GM23248 (cell line): ENCODE measurements at regions not wholly inside any gene's neighbourhood (a gene's known extent, or its start where the extent isn't known, plus 50 kb on each side); places are given as distances from the start of the nearest gene placed in this dataset.

Experiments used
- DNase-seq: peaks from one replicate; pipeline ENCODE4 v3.0.0-alpha.2; 2015
- H2AFZ ChIP-seq: fragments of 200-600 bp; sonication (generic); 2 replicates; pipeline ENCODE4 v1.6.1; 2016; ENCODE audit warnings: antibody characterized with exemption
- H3F3A ChIP-seq: fragments of 200-600 bp; sonication (generic); 2 replicates; pipeline ENCODE4 v1.6.1; 2016; ENCODE audit warnings: mild to moderate bottlenecking, antibody characterized with exemption, mixed run types; ENCODE audit not compliant: insufficient read depth
- H3K27ac ChIP-seq: fragments of 200-600 bp; sonication (generic); 2 replicates; pipeline ENCODE4 v1.5.1; 2016; ENCODE audit warnings: mild to moderate bottlenecking
- H3K27me3 ChIP-seq: fragments of 200-600 bp; sonication (generic); replicated peaks from 2 replicates; pipeline ENCODE4 v1.6.1; 2016; ENCODE audit warnings: mild to moderate bottlenecking; ENCODE audit not compliant: insufficient read depth
- H3K36me3 ChIP-seq: fragments of 200-600 bp; sonication (generic); 2 replicates; pipeline ENCODE4 v1.6.1; 2016; ENCODE audit warnings: low read depth, mild to moderate bottlenecking
- H3K4me1 ChIP-seq: fragments of 200-600 bp; sonication (generic); 2 replicates; pipeline ENCODE4 v1.6.1; 2016; ENCODE audit warnings: mild to moderate bottlenecking; ENCODE audit not compliant: insufficient read depth
- H3K4me2 ChIP-seq: fragments of 200-600 bp; sonication (generic); one replicate; pipeline ENCODE4 v1.6.1; 2016; ENCODE audit warnings: mild to moderate bottlenecking; ENCODE audit not compliant: unreplicated experiment
- H3K4me3 ChIP-seq: fragments of 200-600 bp; sonication (generic); 2 replicates; pipeline ENCODE4 v1.5.1; 2016; ENCODE audit warnings: mild to moderate bottlenecking
- H3K79me2 ChIP-seq: fragments of 200-600 bp; sonication (generic); 2 replicates; pipeline ENCODE4 v1.6.1; 2016; ENCODE audit warnings: mild to moderate bottlenecking; ENCODE audit not compliant: insufficient read depth
- H3K9ac ChIP-seq: fragments of 200-600 bp; sonication (generic); 2 replicates; pipeline ENCODE4 v1.6.1; 2016; ENCODE audit warnings: mild to moderate bottlenecking
- H3K9me2 ChIP-seq: fragments of 200-600 bp; sonication (generic); 2 replicates; pipeline ENCODE4 v1.6.1; 2016; ENCODE audit warnings: mixed run types, mild to moderate bottlenecking, moderate library complexity; ENCODE audit not compliant: insufficient read depth
- H3K9me3 ChIP-seq: fragments of 200-600 bp; sonication (generic); one replicate; pipeline ENCODE4 v1.6.1; 2017; ENCODE audit warnings: low read depth
- H4K20me1 ChIP-seq: fragments of 200-600 bp; sonication (generic); 2 replicates; pipeline ENCODE4 v1.6.0; 2016; ENCODE audit not compliant: insufficient read depth
- EZH2 ChIP-seq: fragments of 200-600 bp; sonication (generic); IDR thresholded peaks from 2 replicates; pipeline ENCODE4 v1.6.1; 2018; ENCODE audit warnings: antibody characterized with exemption, mild to moderate bottlenecking; ENCODE audit not compliant: insufficient read depth, poor library complexity, severe bottlenecking
- EZH2phosphoT487 ChIP-seq: fragments of 200-600 bp; sonication (generic); IDR thresholded peaks from 2 replicates; pipeline ENCODE4 v1.6.1; 2018; ENCODE audit warnings: antibody characterized with exemption, moderate library complexity, mild to moderate bottlenecking, low read depth; ENCODE audit not compliant: insufficient read depth
- WGBS, 2 experiments: methylation state at CpG; one replicate each; pipeline ENCODE4 v1.1.6; 2015 to 2017; ENCODE audit warnings: low lambda C conversion rate in 2 of 2, low coverage in 1 of 2; ENCODE audit errors: missing lambda C conversion rate in 2 of 2; 5-methylcytosine and 5-hydroxymethylcytosine counted together
- in situ Hi-C: fragments of 300-500 bp; cut with MboI; formaldehyde crosslinking; loops from 2 replicates; pipeline ENCODE4 v1.15.0; 2020

GRCh38 chr2:34481542-34481941, 882.4 kb upstream of the FAM98A start:
- H3K4me1 ChIP-seq = no peaks in the 10 kb centered on the region
- in situ Hi-C loops = no loop called here

DNA sequence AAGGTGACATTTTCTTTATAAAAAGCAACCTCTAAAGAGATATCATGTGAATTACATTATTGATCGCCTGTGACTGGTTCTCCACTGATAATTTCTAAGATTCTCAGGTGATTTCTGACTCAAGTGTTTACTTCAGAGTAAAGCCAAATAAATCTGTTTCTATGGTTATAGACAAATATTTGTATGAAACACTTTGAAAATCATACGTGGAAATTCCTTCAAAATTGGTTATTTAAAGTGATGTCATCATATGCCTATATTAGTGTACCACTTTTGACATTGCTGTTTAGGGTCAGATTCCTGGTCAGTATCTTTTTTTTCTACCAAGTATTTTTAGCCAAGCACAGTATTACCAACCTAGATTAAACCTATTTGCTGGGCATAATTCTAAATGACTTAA, 881.3 kb upstream of the FAM98A start:
- no peaks in the 10 kb centered on the region for H3K79me2 ChIP-seq
- H3K4me1 ChIP-seq = no peaks in the 10 kb centered on the region
- H3K36me3 ChIP-seq = no peaks in the 10 kb centered on the region
- H3K9me3 ChIP-seq = no peaks in the 10 kb centered on the region
- in situ Hi-C loops = no loop called here
- no peak overlapping the region for H3K27ac ChIP-seq
- no peaks in the 10 kb centered on the region for H3K27me3 ChIP-seq
- no peak for DNase-seq
- no peak overlapping the region for H3K4me3 ChIP-seq
- H3K9ac ChIP-seq = no peak overlapping the region
- no peaks in the 10 kb centered on the region for H3K9me2 ChIP-seq
- WGBS, 2 experiments = 27 to 32% methylated on average over 2 of the region's 2 CpGs
- no peaks in the 10 kb centered on the region for H3F3A ChIP-seq
- H2AFZ ChIP-seq = no peak overlapping the region
- TF ChIP-seq EZH2 (no peak), EZH2phosphoT487 (no peak)
- H3K4me2 ChIP-seq = no peak overlapping the region
- no peaks in the 10 kb centered on the region for H4K20me1 ChIP-seq

More at GRCh38 chr2:34481542-34481941, 882.4 kb upstream of the FAM98A start:
- Histone ChIP-seq H3F3A (no peaks in the 10 kb centered on the region), H3K9ac (no peak overlapping the region), H3K4me3 (no peak overlapping the region), H3K9me2 (no peaks in the 10 kb centered on the region), H3K27me3 (no peaks in the 10 kb centered on the region), H3K36me3 (no peaks in the 10 kb centered on the region), H3K79me2 (no peaks in the 10 kb centered on the region), H3K27ac (no peak overlapping the region), H2AFZ (no peak overlapping the region), H4K20me1 (no peaks in the 10 kb centered on the region), H3K4me2 (no peak overlapping the region), H3K9me3 (no peaks in the 10 kb centered on the region)
- DNase-seq = no peak
- 24 to 29% methylated on average over 3 of the region's 3 CpGs for WGBS, 2 experiments
- no peak for TF ChIP-seq EZH2phosphoT487
- TF ChIP-seq EZH2 = no peak

GRCh38 chr2:34475156-34475555, 876.1 kb upstream of the FAM98A start:
- no peaks in the 10 kb centered on the region for H3K27me3 ChIP-seq
- H3K4me2 ChIP-seq = no peak overlapping the region
- no peaks in the 10 kb centered on the region for H3K9me2 ChIP-seq
- H3K4me3 ChIP-seq = no peak overlapping the region
- TF ChIP-seq EZH2phosphoT487 (no peak), EZH2 (no peak)
- H3K27ac ChIP-seq = no peak overlapping the region
- no peaks in the 10 kb centered on the region for H3K9me3 ChIP-seq
- WGBS, 2 experiments = 0% methylated on average over 1 of the region's 1 CpG
- H3K36me3 ChIP-seq = no peaks in the 10 kb centered on the region
- H3K9ac ChIP-seq = no peak overlapping the region
- no peaks in the 10 kb centered on the region for H3K79me2 ChIP-seq
- H2AFZ ChIP-seq = no peak overlapping the region
- H3F3A ChIP-seq = no peaks in the 10 kb centered on the region
- in situ Hi-C loops = no loop called here
- H4K20me1 ChIP-seq = no peaks in the 10 kb centered on the region
- DNase-seq = no peak
- H3K4me1 ChIP-seq = no peaks in the 10 kb centered on the region

- no peaks in the 10 kb centered on the region for H3K36me3 ChIP-seq
- H3K9me3 ChIP-seq = no peaks in the 10 kb centered on the region
- H4K20me1 ChIP-seq = no peaks in the 10 kb centered on the region
- H3K4me2 ChIP-seq = no peak overlapping the region
- H3K4me3 ChIP-seq = no peak overlapping the region
- H3F3A ChIP-seq = no peaks in the 10 kb centered on the region
- H2AFZ ChIP-seq = no peak overlapping the region
- WGBS, 2 experiments = 0 to 6% methylated on average over 1 of the region's 1 CpG
- H3K4me1 ChIP-seq = no peaks in the 10 kb centered on the region
- no peak overlapping the region for H3K27ac ChIP-seq
- no peaks in the 10 kb centered on the region for H3K79me2 ChIP-seq
- no peaks in the 10 kb centered on the region for H3K9me2 ChIP-seq
- in situ Hi-C loops = no loop called here
- no peak for DNase-seq
- TF ChIP-seq EZH2 (no peak), EZH2phosphoT487 (no peak)
- H3K27me3 ChIP-seq = no peaks in the 10 kb centered on the region
- no peak overlapping the region for H3K9ac ChIP-seq
These were observed 875.5 kb upstream of the FAM98A start for GRCh38 chr2:34474646-34475045.

GRCh38 chr2:34447097-34447496, 848.0 kb upstream of the FAM98A start:
- Histone ChIP-seq H3K4me3 (no peak overlapping the region), H2AFZ (no peak overlapping the region), H4K20me1 (no peaks in the 10 kb centered on the region), H3K27me3 (no peaks in the 10 kb centered on the region), H3K4me1 (no peaks in the 10 kb centered on the region), H3K27ac (no peak overlapping the region), H3K79me2 (no peaks in the 10 kb centered on the region), H3K9ac (no peak overlapping the region), H3F3A (no peaks in the 10 kb centered on the region), H3K9me3 (peaks cover 13% of the 10 kb centered on the region), H3K9me2 (no peaks in the 10 kb centered on the region), H3K4me2 (no peak overlapping the region), H3K36me3 (no peaks in the 10 kb centered on the region)
- TF ChIP-seq EZH2phosphoT487 (no peak), EZH2 (no peak)
- in situ Hi-C loops = no loop called here
- DNase-seq = no peak
